ENCODE measurements at regions not wholly inside any gene's neighbourhood (a gene's known extent, or its start where the extent isn't known, plus 50 kb on each side); places are given as distances from the start of the nearest gene placed in this dataset.

GRCh38 chr5:30802961-30803705 lies 390.4 kb upstream of the CDH6 start:
- no peaks in the 10 kb centered on the region for H3K4me1 Mint-ChIP-seq (ENCODE audit: low read depth)
- H3K36me3 Mint-ChIP-seq (ENCODE audit: insufficient read depth), result no peaks in the 10 kb centered on the region
- H3K27me3 Mint-ChIP-seq (ENCODE audit: low read depth), result no peaks in the 10 kb centered on the region
- no peak for DNase-seq
- no peak for ATAC-seq
- no peak overlapping the region for H3K4me3 Mint-ChIP-seq
- H3K9me3 Mint-ChIP-seq, result peaks cover 19% of the 10 kb centered on the region

- Mint-ChIP-seq H3K27me3 (ENCODE audit: low read depth) (no peaks in the 10 kb centered on the region), H3K4me1 (ENCODE audit: low read depth) (no peaks in the 10 kb centered on the region), H3K4me3 (no peak overlapping the region), H3K36me3 (ENCODE audit: insufficient read depth) (no peaks in the 10 kb centered on the region), H3K9me3 (peaks cover 22% of the 10 kb centered on the region)
- no peak for DNase-seq
- no peak for ATAC-seq
Measured at GRCh38 chr5:30781643-30782042, 411.8 kb upstream of the CDH6 start.

- no peak overlapping the region for H3K4me3 Mint-ChIP-seq
- no peak for ATAC-seq
- H3K4me1 Mint-ChIP-seq (ENCODE audit: low read depth), result no peaks in the 10 kb centered on the region
Measured at GRCh38 chr5:30768056-30768690, 425.3 kb upstream of the CDH6 start.

GRCh38 chr5:30765706-30766105 lies 427.8 kb upstream of the CDH6 start:
- H3K36me3 Mint-ChIP-seq (ENCODE audit: insufficient read depth), result no peaks in the 10 kb centered on the region
- DNase-seq (no peak), ATAC-seq (no peak)
- no peaks in the 10 kb centered on the region for H3K27me3 Mint-ChIP-seq (ENCODE audit: low read depth)
- peaks cover 12% of the 10 kb centered on the region for H3K9me3 Mint-ChIP-seq
- no peaks in the 10 kb centered on the region for H3K4me1 Mint-ChIP-seq (ENCODE audit: low read depth)
- no peak overlapping the region for H3K4me3 Mint-ChIP-seq

More at GRCh38 chr5:30768056-30768690, 425.3 kb upstream of the CDH6 start:
- Mint-ChIP-seq H3K9me3 (peaks cover 6% of the 10 kb centered on the region), H3K27me3 (ENCODE audit: low read depth) (no peaks in the 10 kb centered on the region), H3K36me3 (ENCODE audit: insufficient read depth) (no peaks in the 10 kb centered on the region)
- DNase-seq, result no peak

GRCh38 chr5:30765227-30765626 lies 428.3 kb upstream of the CDH6 start:
- DNase-seq (no peak), ATAC-seq (no peak)
- H3K27me3 Mint-ChIP-seq (ENCODE audit: low read depth), result no peaks in the 10 kb centered on the region
- no peak overlapping the region for H3K4me3 Mint-ChIP-seq
- H3K36me3 Mint-ChIP-seq (ENCODE audit: insufficient read depth), result no peaks in the 10 kb centered on the region
- no peaks in the 10 kb centered on the region for H3K4me1 Mint-ChIP-seq (ENCODE audit: low read depth)
- peaks cover 12% of the 10 kb centered on the region for H3K9me3 Mint-ChIP-seq

- Mint-ChIP-seq H3K36me3 (ENCODE audit: insufficient read depth) (no peaks in the 10 kb centered on the region), H3K4me1 (ENCODE audit: low read depth) (no peaks in the 10 kb centered on the region), H3K4me3 (no peak overlapping the region), H3K27me3 (ENCODE audit: low read depth) (no peaks in the 10 kb centered on the region), H3K9me3 (peaks cover 12% of the 10 kb centered on the region)
- ATAC-seq, result no peak
- no peak for DNase-seq
Measured at GRCh38 chr5:30764704-30765103, 428.8 kb upstream of the CDH6 start.

- no peaks in the 10 kb centered on the region for H3K4me1 Mint-ChIP-seq (ENCODE audit: low read depth)
- DNase-seq (no peak), ATAC-seq (no peak)
- peaks cover 15% of the 10 kb centered on the region for H3K9me3 Mint-ChIP-seq
- H3K4me3 Mint-ChIP-seq, result no peak overlapping the region
- no peaks in the 10 kb centered on the region for H3K27me3 Mint-ChIP-seq (ENCODE audit: low read depth)
- no peaks in the 10 kb centered on the region for H3K36me3 Mint-ChIP-seq (ENCODE audit: insufficient read depth)
Measured at GRCh38 chr5:30759731-30760130, 433.8 kb upstream of the CDH6 start.

- DNase-seq (no peak), ATAC-seq (no peak)
- Mint-ChIP-seq H3K27me3 (ENCODE audit: low read depth) (no peaks in the 10 kb centered on the region), H3K4me1 (ENCODE audit: low read depth) (no peaks in the 10 kb centered on the region), H3K4me3 (no peak overlapping the region), H3K9me3 (peaks cover 12% of the 10 kb centered on the region), H3K36me3 (ENCODE audit: insufficient read depth) (no peaks in the 10 kb centered on the region)
Measured at GRCh38 chr5:30752015-30752414, 441.5 kb upstream of the CDH6 start.

- Mint-ChIP-seq H3K36me3 (ENCODE audit: insufficient read depth) (no peaks in the 10 kb centered on the region), H3K9me3 (peaks cover 9% of the 10 kb centered on the region), H3K4me1 (ENCODE audit: low read depth) (no peaks in the 10 kb centered on the region), H3K4me3 (no peak overlapping the region), H3K27me3 (ENCODE audit: low read depth) (no peaks in the 10 kb centered on the region)
- ATAC-seq (no peak), DNase-seq (no peak)
Measured at GRCh38 chr5:30749971-30750370, 443.5 kb upstream of the CDH6 start.

GRCh38 chr5:30747412-30747811 lies 446.1 kb upstream of the CDH6 start:
- ATAC-seq, result no peak

GRCh38 chr5:30736669-30737068 lies 456.8 kb upstream of the CDH6 start:
- DNase-seq, result no peak
- no peaks in the 10 kb centered on the region for H3K36me3 Mint-ChIP-seq (ENCODE audit: insufficient read depth)
- peaks cover 24% of the 10 kb centered on the region for H3K9me3 Mint-ChIP-seq
- no peak for ATAC-seq
- no peaks in the 10 kb centered on the region for H3K27me3 Mint-ChIP-seq (ENCODE audit: low read depth)
- H3K4me1 Mint-ChIP-seq (ENCODE audit: low read depth), result no peaks in the 10 kb centered on the region
- no peak overlapping the region for H3K4me3 Mint-ChIP-seq

More at GRCh38 chr5:30747412-30747811, 446.1 kb upstream of the CDH6 start:
- H3K4me3 Mint-ChIP-seq, result no peak overlapping the region
- H3K27me3 Mint-ChIP-seq (ENCODE audit: low read depth), result no peaks in the 10 kb centered on the region
- H3K36me3 Mint-ChIP-seq (ENCODE audit: insufficient read depth), result no peaks in the 10 kb centered on the region
- H3K4me1 Mint-ChIP-seq (ENCODE audit: low read depth), result no peaks in the 10 kb centered on the region
- no peak for DNase-seq
- peaks cover 12% of the 10 kb centered on the region for H3K9me3 Mint-ChIP-seq

- DNase-seq (no peak), ATAC-seq (no peak)
- H3K27me3 Mint-ChIP-seq (ENCODE audit: low read depth), result no peaks in the 10 kb centered on the region
- no peaks in the 10 kb centered on the region for H3K36me3 Mint-ChIP-seq (ENCODE audit: insufficient read depth)
- H3K4me3 Mint-ChIP-seq, result no peak overlapping the region
- no peaks in the 10 kb centered on the region for H3K4me1 Mint-ChIP-seq (ENCODE audit: low read depth)
- H3K9me3 Mint-ChIP-seq, result peaks cover 27% of the 10 kb centered on the region
Measured at GRCh38 chr5:30734118-30734517, 459.4 kb upstream of the CDH6 start.

GRCh38 chr5:30725073-30725472 lies 468.4 kb upstream of the CDH6 start:
- H3K4me3 Mint-ChIP-seq, result no peak overlapping the region
- H3K27me3 Mint-ChIP-seq (ENCODE audit: low read depth), result no peaks in the 10 kb centered on the region
- DNase-seq (no peak), ATAC-seq (no peak)
- H3K36me3 Mint-ChIP-seq (ENCODE audit: insufficient read depth), result no peaks in the 10 kb centered on the region
- H3K9me3 Mint-ChIP-seq, result peaks cover 23% of the 10 kb centered on the region
- H3K4me1 Mint-ChIP-seq (ENCODE audit: low read depth), result no peaks in the 10 kb centered on the region

- no peak overlapping the region for H3K4me3 Mint-ChIP-seq
- no peak for ATAC-seq
- peaks cover 34% of the 10 kb centered on the region for H3K9me3 Mint-ChIP-seq
- no peaks in the 10 kb centered on the region for H3K27me3 Mint-ChIP-seq (ENCODE audit: low read depth)
- H3K36me3 Mint-ChIP-seq (ENCODE audit: insufficient read depth), result no peaks in the 10 kb centered on the region
- DNase-seq, result no peak
- no peaks in the 10 kb centered on the region for H3K4me1 Mint-ChIP-seq (ENCODE audit: low read depth)
Measured at GRCh38 chr5:30698217-30698616, 495.3 kb upstream of the CDH6 start.

GRCh38 chr5:30693326-30693725 lies 500.2 kb upstream of the CDH6 start:
- H3K27me3 Mint-ChIP-seq (ENCODE audit: low read depth), result no peaks in the 10 kb centered on the region

More at GRCh38 chr5:30693326-30693725, 500.2 kb upstream of the CDH6 start:
- Mint-ChIP-seq H3K36me3 (ENCODE audit: insufficient read depth) (no peaks in the 10 kb centered on the region), H3K9me3 (peaks cover 37% of the 10 kb centered on the region), H3K4me3 (no peak overlapping the region), H3K4me1 (ENCODE audit: low read depth) (no peaks in the 10 kb centered on the region)
- ATAC-seq (no peak), DNase-seq (no peak)

Data from activated T-cell treated with anti-CD3 and anti-CD28 coated beads, Interleukin-2, amount 50 U/mL, for 4 hours (primary cell).